H9 (cell line): ENCODE measurements at regions not wholly inside any gene's neighbourhood (a gene's known extent, or its start where the extent isn't known, plus 50 kb on each side); places are given as distances from the start of the nearest gene placed in this dataset.
"Not testable (repeated sequence)": the region's sequence is repeated elsewhere in the genome, so short reads cannot be mapped to it uniquely, and the experiment has no call there.

Experiments used
- DNase-seq: peaks from one replicate; pipeline ENCODE4 v3.0.0-alpha.2; 2017
- H2AFZ ChIP-seq: one replicate; pipeline ENCODE4 v1.6.1; 2013; ENCODE audit warnings: mild to moderate bottlenecking, low read length, control low read depth, moderate library complexity
- H2AK5ac ChIP-seq: 2 replicates; pipeline ENCODE4 v1.6.1; 2013; ENCODE audit warnings: low read length, control low read depth, mixed read lengths; ENCODE audit not compliant: insufficient read length
- H2BK120ac ChIP-seq: one replicate; pipeline ENCODE4 v1.6.1; 2013; ENCODE audit warnings: low read depth, mild to moderate bottlenecking, low read length, control low read depth, inconsistent platforms; ENCODE audit not compliant: poor library complexity, severe bottlenecking
- H2BK12ac ChIP-seq: 2 replicates; pipeline ENCODE4 v1.6.1; 2013; ENCODE audit warnings: low read length, control low read depth, mixed read lengths, low read depth; ENCODE audit not compliant: insufficient read length
- H2BK15ac ChIP-seq: 2 replicates; pipeline ENCODE4 v1.6.1; 2013; ENCODE audit warnings: low read depth, low read length, control low read depth
- H2BK20ac ChIP-seq: one replicate; pipeline ENCODE4 v1.6.1; 2013; ENCODE audit warnings: low read depth, mild to moderate bottlenecking, low read length, control low read depth, inconsistent platforms; ENCODE audit not compliant: poor library complexity, severe bottlenecking
- H2BK5ac ChIP-seq: 2 replicates; pipeline ENCODE4 v1.6.1; 2013; ENCODE audit warnings: low read length, control low read depth, mixed read lengths; ENCODE audit not compliant: insufficient read length
- H3K14ac ChIP-seq: 2 replicates; pipeline ENCODE4 v1.6.1; 2013; ENCODE audit warnings: low read length, control low read depth; ENCODE audit not compliant: insufficient read depth
- H3K18ac ChIP-seq: 2 replicates; pipeline ENCODE4 v1.6.1; 2013; ENCODE audit warnings: low read depth, mild to moderate bottlenecking, mixed read lengths, low read length, control low read depth; ENCODE audit not compliant: insufficient read length
- H3K23ac ChIP-seq: 2 replicates; pipeline ENCODE4 v1.6.1; 2013; ENCODE audit warnings: low read length, control low read depth, mixed read lengths, low read depth; ENCODE audit not compliant: insufficient read length
- H3K23me2 ChIP-seq: 2 replicates; pipeline ENCODE4 v1.6.1; 2013; ENCODE audit warnings: low read depth, mild to moderate bottlenecking, mixed read lengths, low read length, control low read depth; ENCODE audit not compliant: insufficient read length, poor library complexity, severe bottlenecking
- H3K27ac ChIP-seq: 2 replicates; pipeline ENCODE4 v1.5.1; 2013; ENCODE audit warnings: low read length, control low read depth, mixed read lengths, low read depth; ENCODE audit not compliant: insufficient read length
- H3K27me3 ChIP-seq: 2 replicates; pipeline ENCODE4 v1.6.1; 2013; ENCODE audit warnings: low read length, control low read depth, inconsistent platforms; ENCODE audit not compliant: insufficient read depth
- H3K4ac ChIP-seq: 2 replicates; pipeline ENCODE4 v1.6.1; 2013; ENCODE audit warnings: low read depth, mild to moderate bottlenecking, control low read depth, inconsistent platforms, low read length, moderate library complexity
- H3K4me1 ChIP-seq: 2 replicates; pipeline ENCODE4 v1.6.1; 2013; ENCODE audit warnings: low read length, control low read depth, inconsistent platforms; ENCODE audit not compliant: insufficient read depth
- H3K4me2 ChIP-seq: 2 replicates; pipeline ENCODE4 v1.6.1; 2013; ENCODE audit warnings: low read length, control low read depth, mixed read lengths; ENCODE audit not compliant: insufficient read length, insufficient read depth
- H3K56ac ChIP-seq: 2 replicates; pipeline ENCODE4 v1.6.1; 2013; ENCODE audit warnings: low read depth, mild to moderate bottlenecking, mixed read lengths, low read length, control low read depth; ENCODE audit not compliant: insufficient read length
- H3K79me1 ChIP-seq: 2 replicates; pipeline ENCODE4 v1.6.1; 2013; ENCODE audit warnings: low read depth, mild to moderate bottlenecking, moderate library complexity, low read length, control low read depth, inconsistent platforms; ENCODE audit not compliant: insufficient read depth, poor library complexity, severe bottlenecking
- H3K79me2 ChIP-seq: 2 replicates; pipeline ENCODE4 v1.6.1; 2013; ENCODE audit warnings: low read length, control low read depth, inconsistent platforms; ENCODE audit not compliant: insufficient read depth
- H3K9ac ChIP-seq: 2 replicates; pipeline ENCODE4 v1.6.1; 2013; ENCODE audit warnings: low read length, control low read depth, mixed read lengths; ENCODE audit not compliant: insufficient read length; ENCODE audit errors: extremely low read depth
- H3K9me3 ChIP-seq: one replicate; pipeline ENCODE4 v1.6.1; 2013; ENCODE audit warnings: low read depth, low read length, inconsistent platforms; ENCODE audit not compliant: control insufficient read depth
- H3T11ph ChIP-seq: one replicate; pipeline ENCODE4 v1.6.1; 2013; ENCODE audit warnings: mild to moderate bottlenecking, low read length, control low read depth, inconsistent platforms
- H4K20me1 ChIP-seq: one replicate; pipeline ENCODE4 v1.6.1; 2013; ENCODE audit not compliant: control insufficient read depth, insufficient read length, insufficient read depth
- H4K5ac ChIP-seq: 2 replicates; pipeline ENCODE4 v1.6.1; 2013; ENCODE audit warnings: low read depth, mild to moderate bottlenecking, mixed read lengths, low read length, control low read depth; ENCODE audit not compliant: insufficient read length
- H4K8ac ChIP-seq: replicated peaks from 2 replicates; pipeline ENCODE4 v1.6.1; 2013; ENCODE audit warnings: low read length, control low read depth, mixed read lengths, low read depth; ENCODE audit not compliant: insufficient read length
- H4K91ac ChIP-seq: 2 replicates; pipeline ENCODE4 v1.6.1; 2013; ENCODE audit warnings: low read depth, mild to moderate bottlenecking, moderate library complexity, mixed read lengths, low read length, control low read depth; ENCODE audit not compliant: insufficient read length
- H3K27ac Mint-ChIP-seq, 3 experiments: 2 replicates in 2 of 3; 3 replicates in 1 of 3; pipeline ENCODE4 v1.8.0; 2020 to 2021; ENCODE audit warnings: mixed read lengths in 3 of 3, mild to moderate bottlenecking in 1 of 3, moderate library complexity in 1 of 3
- H3K27me3 Mint-ChIP-seq: 2 replicates; pipeline ENCODE4 v1.8.0; 2021; ENCODE audit warnings: low read depth, mild to moderate bottlenecking, moderate library complexity, mixed read lengths
- H3K36me3 Mint-ChIP-seq, 3 experiments: 2 replicates in 2 of 3; 3 replicates in 1 of 3; pipeline ENCODE4 v1.8.0; 2020 to 2021; ENCODE audit warnings: low read depth in 3 of 3, mixed read lengths in 3 of 3; ENCODE audit not compliant: insufficient read depth in 1 of 3
- H3K4me1 Mint-ChIP-seq, 2 experiments: 2 replicates each; pipeline ENCODE4 v1.8.0; 2020; ENCODE audit warnings: mixed read lengths in 2 of 2
- H3K4me3 Mint-ChIP-seq, 2 experiments: 2 replicates in 1 of 2; 3 replicates in 1 of 2; pipeline ENCODE4 v1.8.0; 2020 to 2021; ENCODE audit warnings: mild to moderate bottlenecking in 2 of 2, mixed read lengths in 2 of 2, moderate library complexity in 1 of 2
- H3K9me3 Mint-ChIP-seq, 2 experiments: 2 replicates in 1 of 2; 3 replicates in 1 of 2; pipeline ENCODE4 v1.8.0; 2020; ENCODE audit warnings: mild to moderate bottlenecking in 2 of 2, mixed read lengths in 2 of 2, moderate library complexity in 1 of 2
- CTCF ChIP-seq: fragments of 200-600 bp; sonication (generic); conservative IDR thresholded peaks from 3 replicates; pipeline ENCODE4 v1.8.0; 2021; ENCODE audit warnings: antibody characterized with exemption, mild to moderate bottlenecking
- WGBS: extraction: QIAGEN DNeasy Blood & Tissue Kit; methylation state at CpG from one replicate; pipeline ENCODE4 v1.1.7; 2013; ENCODE audit warnings: missing lambda C conversion rate, low lambda C conversion rate, mixed read lengths; ENCODE audit not compliant: insufficient read length; ENCODE audit errors: extremely low coverage; 5-methylcytosine and 5-hydroxymethylcytosine counted together

GRCh38 chr17:77066726-77067409, 73.9 kb upstream of the SEC14L1 start:
- not testable (repeated sequence) for H2BK12ac ChIP-seq, H3K36me3 Mint-ChIP-seq, H2BK15ac ChIP-seq, H2BK5ac ChIP-seq, H3K27me3 Mint-ChIP-seq, H3K23ac ChIP-seq, H4K20me1 ChIP-seq, H2BK20ac ChIP-seq, H2AK5ac ChIP-seq, H4K5ac ChIP-seq, H3K27me3 ChIP-seq, H3K4ac ChIP-seq, H3K9me3 Mint-ChIP-seq, H3K79me1 ChIP-seq, H4K91ac ChIP-seq, H3T11ph ChIP-seq, H4K8ac ChIP-seq, H3K4me2 ChIP-seq, H3K23me2 ChIP-seq, H3K27ac ChIP-seq, H3K9ac ChIP-seq, H2BK120ac ChIP-seq, H3K18ac ChIP-seq, H3K4me3 Mint-ChIP-seq, H3K4me1 ChIP-seq, H3K79me2 ChIP-seq, H3K9me3 ChIP-seq, H3K56ac ChIP-seq, H3K14ac ChIP-seq
- peak; percentile 89 for TF ChIP-seq CTCF
- H2AFZ ChIP-seq, result peak overlapping the region; percentile 80
- Mint-ChIP-seq H3K4me1 (peaks cover 17 to 20% of the 10 kb centered on the region in 2 experiments), H3K27ac (peak overlapping the region in 2 of 3 experiments; percentile 59 to 70; a peak in 2 of 7 replicates)
- peak; percentile 88 for DNase-seq
- WGBS, result no CpG with 5 or more reads among the region's 10 CpGs
